H1 (cell line): ENCODE measurements at regions not wholly inside any gene's neighbourhood (a gene's known extent, or its start where the extent isn't known, plus 50 kb on each side); places are given as distances from the start of the nearest gene placed in this dataset.

Experiments
- CTCF ChIA-PET: fragments of 300-600 bp; sonication (Branson Sonifier 250); formaldehyde crosslinking; loops from one replicate; lab custom pipeline; 2021; ENCODE audit not compliant: partially characterized antibody; lab: Charles Lee
- POLR2A ChIA-PET: fragments of 300-600 bp; sonication (Branson Sonifier 250); formaldehyde crosslinking; loops from one replicate; lab custom pipeline; 2021; ENCODE audit warnings: inconsistent platforms; ENCODE audit not compliant: partially characterized antibody; lab: Charles Lee
- DNase-seq, 2 experiments: peaks; one replicate each; pipeline versions ENCODE4 v3.0.0 to v3.0.0-alpha.2; 2010 to 2022; ENCODE audit warnings: low spot score in 2 of 2, low read depth in 1 of 2, mixed read lengths in 1 of 2
- FAIRE-seq: peaks from 2 replicates; lab custom pipeline; 2011; peaks lifted over from hg19 to GRCh38; lab: Jason Lieb, UNC
- H2AFZ ChIP-seq: 2 replicates; pipeline ENCODE4 v1.8.1; 2012; ENCODE audit warnings: low read length, inconsistent platforms
- H2AK5ac ChIP-seq: 2 replicates; pipeline ENCODE4 v1.6.1; 2013; ENCODE audit warnings: low read depth, low read length
- H2BK120ac ChIP-seq: replicated peaks from 2 replicates; pipeline ENCODE3; 2013; ENCODE audit warnings: low read depth, low read length, inconsistent platforms
- H2BK12ac ChIP-seq: 2 replicates; pipeline ENCODE4 v1.6.1; 2013; ENCODE audit warnings: low read depth, low read length
- H2BK15ac ChIP-seq: 2 replicates; pipeline ENCODE4 v1.6.1; 2013; ENCODE audit warnings: low read length
- H2BK20ac ChIP-seq: 2 replicates; pipeline ENCODE4 v1.6.1; 2013; ENCODE audit warnings: low read length
- H2BK5ac ChIP-seq: 2 replicates; pipeline ENCODE4 v1.6.1; 2013; ENCODE audit warnings: low read depth, low read length
- H3K14ac ChIP-seq: 2 replicates; pipeline ENCODE4 v1.6.1; 2013; ENCODE audit warnings: inconsistent platforms; ENCODE audit not compliant: insufficient read length
- H3K18ac ChIP-seq: 2 replicates; pipeline ENCODE4 v1.6.1; 2013; ENCODE audit warnings: low read length; ENCODE audit errors: extremely low read depth
- H3K23ac ChIP-seq: 2 replicates; pipeline ENCODE4 v1.6.1; 2013; ENCODE audit warnings: inconsistent platforms; ENCODE audit not compliant: insufficient read length
- H3K23me2 ChIP-seq: 2 replicates; pipeline ENCODE4 v1.6.1; 2013; ENCODE audit warnings: low read depth, low read length
- H3K27ac ChIP-seq: 2 replicates; pipeline ENCODE4 v1.6.1; 2011; ENCODE audit warnings: low read depth, low read length, inconsistent platforms
- H3K27me3 ChIP-seq, 4 experiments: replicated peaks in 1 of 4; 1 replicate in 1 of 4; 2 replicates in 3 of 4; pipeline versions ENCODE4 v1.6.1 to v1.8.1; 2011 to 2013; ENCODE audit warnings: low read length in 3 of 4, mild to moderate bottlenecking in 3 of 4, inconsistent platforms in 2 of 4, mixed read lengths in 2 of 4, moderate library complexity in 1 of 4; ENCODE audit not compliant: control insufficient read depth in 3 of 4, insufficient read depth in 3 of 4; ENCODE audit errors: extremely low read depth in 1 of 4
- H3K36me3 ChIP-seq, 4 experiments: 2 replicates each; pipeline versions ENCODE4 v1.6.1 to v1.8.1; 2011 to 2013; ENCODE audit warnings: mild to moderate bottlenecking in 4 of 4, low read length in 3 of 4, moderate library complexity in 2 of 4, control low read depth in 1 of 4, inconsistent platforms in 1 of 4; ENCODE audit not compliant: insufficient read depth in 4 of 4, control insufficient read depth in 2 of 4
- H3K4ac ChIP-seq: replicated peaks from 2 replicates; pipeline ENCODE3; 2013; ENCODE audit warnings: low read length, low read depth, mixed read lengths, inconsistent platforms; ENCODE audit not compliant: insufficient read length
- H3K4me1 ChIP-seq, 4 experiments: replicated peaks in 1 of 4; 1 replicate in 1 of 4; 2 replicates in 3 of 4; pipeline versions ENCODE4 v1.6.1 to v1.8.1; 2011 to 2013; ENCODE audit warnings: low read length in 3 of 4, inconsistent platforms in 2 of 4, mixed read lengths in 1 of 4; ENCODE audit not compliant: insufficient read depth in 4 of 4, control insufficient read depth in 3 of 4
- H3K4me2 ChIP-seq, 2 experiments: 2 replicates each; pipeline versions ENCODE4 v1.6.1 to v1.8.1; 2011 to 2013; ENCODE audit warnings: low read depth in 2 of 2, low read length in 2 of 2, control low read depth in 1 of 2, inconsistent platforms in 1 of 2, mild to moderate bottlenecking in 1 of 2; ENCODE audit not compliant: insufficient read depth in 1 of 2
- H3K4me3 ChIP-seq, 4 experiments: fragments of 200-600, 300-600 bp in 1 of 4; sonication (generic), shearing (Covaris generic), sonication (Bioruptor Twin) in 1 of 4; 2 replicates each; pipeline versions ENCODE4 v1.5.1 to v1.8.1; 2011 to 2016; ENCODE audit warnings: low read length in 4 of 4, low read depth in 3 of 4, control low read depth in 2 of 4, inconsistent platforms in 2 of 4, mild to moderate bottlenecking in 2 of 4, mixed read lengths in 1 of 4, moderate library complexity in 1 of 4; ENCODE audit not compliant: insufficient read depth in 2 of 4; ENCODE audit errors: extremely low read depth in 1 of 4
- H3K56ac ChIP-seq: replicated peaks from 2 replicates; pipeline ENCODE3; 2013; ENCODE audit warnings: low read depth, mild to moderate bottlenecking, mixed read lengths, low read length, inconsistent platforms; ENCODE audit not compliant: insufficient read length
- H3K79me1 ChIP-seq: 2 replicates; pipeline ENCODE4 v1.6.1; 2013; ENCODE audit warnings: low read depth, low read length, control low read depth
- H3K79me2 ChIP-seq, 2 experiments: 2 replicates each; pipeline versions ENCODE4 v1.6.1 to v1.8.1; 2012 to 2013; ENCODE audit warnings: low read length in 2 of 2, mild to moderate bottlenecking in 2 of 2, inconsistent platforms in 1 of 2; ENCODE audit not compliant: insufficient read depth in 2 of 2, control insufficient read depth in 1 of 2
- H3K9ac ChIP-seq, 4 experiments: replicated peaks in 1 of 4; 1 replicate in 1 of 4; 2 replicates in 3 of 4; pipeline versions ENCODE4 v1.6.1 to v1.8.1; 2011 to 2013; ENCODE audit warnings: low read depth in 3 of 4, low read length in 3 of 4, control low read depth in 2 of 4, mild to moderate bottlenecking in 2 of 4, moderate library complexity in 2 of 4, inconsistent platforms in 1 of 4; ENCODE audit errors: extremely low read depth in 1 of 4
- H3K9me3 ChIP-seq, 2 experiments: 2 replicates each; pipeline versions ENCODE4 v1.6.1 to v1.8.1; 2012 to 2013; ENCODE audit warnings: mild to moderate bottlenecking in 2 of 2, moderate library complexity in 2 of 2, control low read depth in 1 of 2, inconsistent platforms in 1 of 2, low read depth in 1 of 2, low read length in 1 of 2, mixed read lengths in 1 of 2; ENCODE audit not compliant: insufficient read depth in 2 of 2
- H4K20me1 ChIP-seq, 2 experiments: replicated peaks in 1 of 2; 2 replicates each; pipeline versions ENCODE3 to v1.8.1; 2011 to 2013; ENCODE audit warnings: inconsistent platforms in 2 of 2, low read length in 2 of 2, mild to moderate bottlenecking in 1 of 2; ENCODE audit not compliant: insufficient read depth in 2 of 2, control insufficient read depth in 1 of 2
- H4K5ac ChIP-seq: 2 replicates; pipeline ENCODE4 v1.6.1; 2013; ENCODE audit warnings: low read length, low read depth, mixed read lengths, inconsistent platforms; ENCODE audit not compliant: insufficient read length
- H4K8ac ChIP-seq: 2 replicates; pipeline ENCODE4 v1.8.0; 2013; ENCODE audit warnings: mild to moderate bottlenecking, moderate library complexity, low read length, inconsistent platforms; ENCODE audit not compliant: insufficient read depth; ENCODE audit errors: extremely low read depth
- H4K91ac ChIP-seq: replicated peaks from 2 replicates; pipeline ENCODE3; 2013; ENCODE audit warnings: low read length, mixed read lengths, inconsistent platforms; ENCODE audit not compliant: insufficient read length
- CEBPB ChIP-seq: IDR thresholded peaks from 2 replicates; pipeline ENCODE4 v1.6.1; 2012; ENCODE audit warnings: low read depth, low read length
- NRF1 ChIP-seq: IDR thresholded peaks from 2 replicates; pipeline ENCODE4 v1.6.1; 2011; ENCODE audit warnings: mild to moderate bottlenecking, low read depth, low read length, improper control_type of control experiment
- POU5F1 ChIP-seq: IDR thresholded peaks from 2 replicates; pipeline ENCODE4 v1.6.1; 2011; ENCODE audit warnings: low read depth, mild to moderate bottlenecking, low read length, moderate library complexity
- SIRT6 ChIP-seq: IDR thresholded peaks from one replicate; pipeline ENCODE4 v1.7.1; 2012; ENCODE audit warnings: low read length, inconsistent platforms
- SIX5 ChIP-seq: IDR thresholded peaks from 2 replicates; pipeline ENCODE4 v1.6.1; 2011; ENCODE audit warnings: mild to moderate bottlenecking, low read depth, low read length
- TEAD4 ChIP-seq: IDR thresholded peaks from 2 replicates; pipeline ENCODE4 v1.6.1; 2012; ENCODE audit warnings: low read depth, low read length, inconsistent platforms, mixed read lengths
- WGBS, 2 experiments: shearing (Covaris generic) in 1 of 2; methylation state at CpG; one replicate each; pipeline versions ENCODE4 v1.1.6 to v1.1.7; 2013 to 2015; ENCODE audit warnings: low lambda C conversion rate in 2 of 2, mixed read lengths in 2 of 2, inconsistent platforms in 1 of 2, low coverage in 1 of 2, missing lambda C conversion rate in 1 of 2; ENCODE audit not compliant: insufficient replicate concordance in 2 of 2, insufficient coverage in 1 of 2, insufficient read length in 1 of 2; ENCODE audit errors: extremely low coverage in 1 of 2, missing lambda C conversion rate in 1 of 2; 5-methylcytosine and 5-hydroxymethylcytosine counted together

DNA sequence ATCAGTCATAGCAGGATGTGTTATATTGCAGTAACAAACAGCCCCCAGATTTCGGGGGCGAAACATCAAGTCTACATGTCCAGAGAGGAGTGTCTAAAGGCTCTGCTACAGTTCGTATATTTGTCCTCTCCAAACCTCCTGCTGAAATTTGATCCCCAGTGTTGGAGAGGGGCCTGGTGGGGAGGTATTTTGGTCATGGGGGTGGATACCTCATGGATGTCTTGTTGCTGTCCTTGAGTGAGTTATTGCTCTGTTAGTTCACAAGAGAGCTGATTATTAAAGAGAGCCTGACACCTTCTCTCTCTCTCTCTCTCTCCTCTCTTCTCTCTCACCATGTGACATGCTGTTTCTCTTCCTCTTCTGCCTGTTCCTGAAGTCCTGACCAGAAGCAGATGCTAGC lies 343.7 kb downstream of the TCERG1L start:
- no peaks in the 10 kb centered on the region for H3K79me1 ChIP-seq
- H3K36me3 ChIP-seq: no peaks in the 10 kb centered on the region
- H3K4me1 ChIP-seq: 0 out of 7 replicates have a peak, but pooled peaks cover 0 to 2% (median 0%) of the 10 kb centered on the region in 4 experiments
- no peak overlapping the region for H3K18ac ChIP-seq
- no peak overlapping the region for H3K9ac ChIP-seq
- no peak overlapping the region for H3K4me2 ChIP-seq
- no peak overlapping the region for H2BK120ac ChIP-seq
- no peak for TF ChIP-seq NRF1
- TF ChIP-seq SIRT6: no peak
- no peak for TF ChIP-seq TEAD4
- no peak for TF ChIP-seq SIX5
- TF ChIP-seq POU5F1: no peak
- TF ChIP-seq CEBPB: no peak
- H2BK20ac ChIP-seq: no peak overlapping the region
- H2BK5ac ChIP-seq: no peak overlapping the region
- H3K79me2 ChIP-seq: no peaks in the 10 kb centered on the region
- no peak overlapping the region for H2BK15ac ChIP-seq
- no peak overlapping the region for H3K27ac ChIP-seq
- H2AK5ac ChIP-seq: no peak overlapping the region
- H3K27me3 ChIP-seq: no peaks in the 10 kb centered on the region
- H4K5ac ChIP-seq: no peak overlapping the region
- H4K8ac ChIP-seq: no peak overlapping the region; the same call in 1 of the 2 replicates
- H2AFZ ChIP-seq: no peak overlapping the region
- H3K56ac ChIP-seq: no peak overlapping the region
- 89% methylated on average over 3 of the region's 3 CpGs; no CpG with 5 or more reads in 1 of the 2 experiments for WGBS, 2 experiments
- ChIA-PET CTCF (interaction anchor here (3.3 kb wide), 1 partner anchor 9 kb away, joined by 10 read pairs; no protein-coding TSS in a partner anchor), POLR2A (no interaction called here)
- H3K14ac ChIP-seq: no peak overlapping the region
- no peak overlapping the region for H4K91ac ChIP-seq
- no peak for DNase-seq
- no peaks in the 10 kb centered on the region for H4K20me1 ChIP-seq
- H3K4ac ChIP-seq: no peak overlapping the region
- no peak overlapping the region for H3K4me3 ChIP-seq
- H2BK12ac ChIP-seq: no peak overlapping the region
- H3K9me3 ChIP-seq: peaks cover 0 to 3% of the 10 kb centered on the region in 2 experiments; a peak in 1 of 4 replicates
- no peak overlapping the region for H3K23ac ChIP-seq
- no peaks in the 10 kb centered on the region; the same call in 1 of the 2 replicates for H3K23me2 ChIP-seq
- no peak for FAIRE-seq
